Neural progenitor cell (in vitro differentiated cells): ENCODE measurements at regions not wholly inside any gene's neighbourhood (a gene's known extent, or its start where the extent isn't known, plus 50 kb on each side); places are given as distances from the start of the nearest gene placed in this dataset.

ENCODE experiments used
- CTCF ChIP-seq: fragments of 200-600 bp; sonication (generic); IDR thresholded peaks from 2 replicates; pipeline ENCODE4 v1.5.1; 2017; ENCODE audit warnings: antibody characterized with exemption, mild to moderate bottlenecking
- EZH2 ChIP-seq: fragments of 200-600 bp; sonication (generic); IDR thresholded peaks from 2 replicates; pipeline ENCODE4 v1.6.1; 2017; ENCODE audit warnings: antibody characterized with exemption, mild to moderate bottlenecking, moderate library complexity
- EZH2phosphoT487 ChIP-seq: fragments of 200-600 bp; sonication (generic); IDR thresholded peaks from 2 replicates; pipeline ENCODE4 v1.6.1; 2017; ENCODE audit warnings: antibody characterized with exemption

DNA sequence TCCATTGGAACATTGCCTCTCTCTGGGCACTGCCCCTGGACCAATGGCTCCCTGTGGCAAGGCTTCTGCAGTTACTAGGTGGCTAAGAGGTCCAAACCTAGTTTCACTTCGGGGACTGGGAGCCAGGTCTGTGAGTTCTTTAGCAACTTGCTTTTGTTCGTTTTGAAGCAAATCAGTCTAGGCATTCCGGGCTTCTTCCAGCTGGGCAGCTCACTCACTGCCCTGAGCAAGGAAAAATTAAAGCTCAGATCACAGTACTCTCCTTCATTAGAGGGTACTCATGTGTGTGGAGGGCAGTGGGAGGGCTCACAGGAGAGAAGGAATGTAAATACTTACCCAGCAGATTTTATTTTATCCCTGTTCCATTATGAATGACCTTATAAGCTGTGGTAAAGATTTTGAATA, 80.3 kb downstream of the SPP2 start:
- TF ChIP-seq CTCF (no peak), EZH2 (no peak), EZH2phosphoT487 (no peak)
